HEK293 (cell line): ENCODE measurements at regions not wholly inside any gene's neighbourhood (a gene's known extent, or its start where the extent isn't known, plus 50 kb on each side); places are given as distances from the start of the nearest gene placed in this dataset.

Source experiments
- SALL2 ChIP-seq: fragments of 450-650 bp; formaldehyde crosslinking; IDR thresholded peaks from 2 replicates; pipeline ENCODE4 v1.5.0; 2017; ENCODE audit warnings: missing biosample characterization, mild to moderate bottlenecking, missing genetic modification characterization, borderline replicate concordance
- ZBTB49 ChIP-seq: fragments of 450-650 bp; formaldehyde crosslinking; IDR thresholded peaks from 2 replicates; pipeline ENCODE4 v1.5.1; 2016; ENCODE audit warnings: missing biosample characterization, missing genetic modification characterization, low read depth
- ZNF19 ChIP-seq: fragments of 450-650 bp; formaldehyde crosslinking; IDR thresholded peaks from 2 replicates; pipeline ENCODE4; 2016; ENCODE audit warnings: missing biosample characterization, missing genetic modification characterization, low read depth
- ZNF292 ChIP-seq: fragments of 450-650 bp; formaldehyde crosslinking; IDR thresholded peaks from 2 replicates; pipeline ENCODE4 v1.5.1; 2016; ENCODE audit warnings: low read depth, missing biosample characterization, missing genetic modification characterization, borderline replicate concordance
- ZNF514 ChIP-seq: fragments of 450-650 bp; formaldehyde crosslinking; IDR thresholded peaks from 2 replicates; pipeline ENCODE4 v1.5.1; 2016; ENCODE audit warnings: missing biosample characterization, missing genetic modification characterization
- ZNF561 ChIP-seq: fragments of 450-650 bp; IDR thresholded peaks from 2 replicates; pipeline ENCODE4 v1.5.1; 2018; ENCODE audit warnings: missing biosample characterization, missing genetic modification characterization, borderline replicate concordance
- ZNF629 ChIP-seq: fragments of 450-650 bp; formaldehyde crosslinking; IDR thresholded peaks from 2 replicates; pipeline ENCODE4 v1.5.1; 2017; ENCODE audit warnings: missing biosample characterization, missing genetic modification characterization
- ZSCAN16 ChIP-seq: fragments of 450-650 bp; formaldehyde crosslinking; IDR thresholded peaks from 2 replicates; pipeline ENCODE4 v1.5.1; 2016; ENCODE audit warnings: missing biosample characterization, missing genetic modification characterization
- TF ChIP-seq, protein P1 (sequence below): fragments of 450-650 bp; formaldehyde crosslinking; IDR thresholded peaks from 2 replicates; pipeline ENCODE4 v1.5.1; 2016; ENCODE audit warnings: missing biosample characterization, missing genetic modification characterization
- TF ChIP-seq, protein P2 (sequence below): fragments of 450-650 bp; formaldehyde crosslinking; IDR thresholded peaks from 2 replicates; pipeline ENCODE4 v1.5.1; 2016; ENCODE audit warnings: missing biosample characterization, missing genetic modification characterization
- TF ChIP-seq, protein P3 (sequence below): sonication (generic); formaldehyde crosslinking; IDR thresholded peaks from 2 replicates; pipeline ENCODE4 v1.8.1; 2022; ENCODE audit warnings: mild to moderate bottlenecking, moderate library complexity, missing genetic modification reagents
- TF ChIP-seq, protein P4 (sequence below): fragments of 450-650 bp; formaldehyde crosslinking; IDR thresholded peaks from 2 replicates; pipeline ENCODE4 v1.5.1; 2017; ENCODE audit warnings: missing biosample characterization, mild to moderate bottlenecking, missing genetic modification characterization, moderate library complexity
- TF ChIP-seq, protein P5 (sequence below): fragments of 450-650 bp; formaldehyde crosslinking; IDR thresholded peaks from 2 replicates; pipeline ENCODE4 v1.5.1; 2017; ENCODE audit warnings: missing biosample characterization, missing genetic modification characterization
- TF ChIP-seq, protein P6 (sequence below): fragments of 450-650 bp; formaldehyde crosslinking; IDR thresholded peaks from 2 replicates; pipeline ENCODE4 v1.5.1; 2016; ENCODE audit warnings: missing biosample characterization, missing genetic modification characterization

DNA sequence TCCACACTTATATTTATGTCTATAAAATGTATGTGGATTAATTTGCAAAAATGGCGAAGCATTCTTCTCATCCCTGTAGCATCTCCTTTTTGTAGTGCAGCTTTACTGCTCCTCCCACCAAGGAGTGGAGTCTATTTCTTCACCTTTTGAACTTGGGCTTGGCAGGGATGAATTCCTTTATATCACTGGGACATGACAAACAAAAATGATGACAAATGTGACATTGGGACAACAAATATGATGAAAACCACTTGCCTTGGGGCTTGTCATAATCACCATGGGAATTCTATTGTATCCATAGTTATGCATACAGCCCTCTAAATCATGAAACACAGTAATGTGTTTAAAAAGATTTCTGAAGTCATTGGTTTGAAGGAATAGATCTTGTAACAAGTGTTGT, 155.0 kb downstream of the TNFSF18 start:
- TF ChIP-seq, protein P1, sequence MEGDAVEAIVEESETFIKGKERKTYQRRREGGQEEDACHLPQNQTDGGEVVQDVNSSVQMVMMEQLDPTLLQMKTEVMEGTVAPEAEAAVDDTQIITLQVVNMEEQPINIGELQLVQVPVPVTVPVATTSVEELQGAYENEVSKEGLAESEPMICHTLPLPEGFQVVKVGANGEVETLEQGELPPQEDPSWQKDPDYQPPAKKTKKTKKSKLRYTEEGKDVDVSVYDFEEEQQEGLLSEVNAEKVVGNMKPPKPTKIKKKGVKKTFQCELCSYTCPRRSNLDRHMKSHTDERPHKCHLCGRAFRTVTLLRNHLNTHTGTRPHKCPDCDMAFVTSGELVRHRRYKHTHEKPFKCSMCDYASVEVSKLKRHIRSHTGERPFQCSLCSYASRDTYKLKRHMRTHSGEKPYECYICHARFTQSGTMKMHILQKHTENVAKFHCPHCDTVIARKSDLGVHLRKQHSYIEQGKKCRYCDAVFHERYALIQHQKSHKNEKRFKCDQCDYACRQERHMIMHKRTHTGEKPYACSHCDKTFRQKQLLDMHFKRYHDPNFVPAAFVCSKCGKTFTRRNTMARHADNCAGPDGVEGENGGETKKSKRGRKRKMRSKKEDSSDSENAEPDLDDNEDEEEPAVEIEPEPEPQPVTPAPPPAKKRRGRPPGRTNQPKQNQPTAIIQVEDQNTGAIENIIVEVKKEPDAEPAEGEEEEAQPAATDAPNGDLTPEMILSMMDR (tag by site-specific recombination), result no peak
- no peak for TF ChIP-seq ZNF514 (tag by site-specific recombination)
- TF ChIP-seq ZSCAN16 (tag by site-specific recombination), result no peak
- no peak for TF ChIP-seq ZBTB49 (tag by site-specific recombination)
- TF ChIP-seq, protein P2, sequence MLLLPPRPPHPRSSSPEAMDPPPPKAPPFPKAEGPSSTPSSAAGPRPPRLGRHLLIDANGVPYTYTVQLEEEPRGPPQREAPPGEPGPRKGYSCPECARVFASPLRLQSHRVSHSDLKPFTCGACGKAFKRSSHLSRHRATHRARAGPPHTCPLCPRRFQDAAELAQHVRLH, result no peak
- TF ChIP-seq, protein P3, sequence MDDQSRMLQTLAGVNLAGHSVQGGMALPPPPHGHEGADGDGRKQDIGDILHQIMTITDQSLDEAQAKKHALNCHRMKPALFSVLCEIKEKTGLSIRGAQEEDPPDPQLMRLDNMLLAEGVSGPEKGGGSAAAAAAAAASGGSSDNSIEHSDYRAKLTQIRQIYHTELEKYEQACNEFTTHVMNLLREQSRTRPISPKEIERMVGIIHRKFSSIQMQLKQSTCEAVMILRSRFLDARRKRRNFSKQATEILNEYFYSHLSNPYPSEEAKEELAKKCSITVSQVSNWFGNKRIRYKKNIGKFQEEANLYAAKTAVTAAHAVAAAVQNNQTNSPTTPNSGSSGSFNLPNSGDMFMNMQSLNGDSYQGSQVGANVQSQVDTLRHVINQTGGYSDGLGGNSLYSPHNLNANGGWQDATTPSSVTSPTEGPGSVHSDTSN (CRISPR knock-in tag), result no peak
- no peak for TF ChIP-seq ZNF292
- TF ChIP-seq, protein P4, sequence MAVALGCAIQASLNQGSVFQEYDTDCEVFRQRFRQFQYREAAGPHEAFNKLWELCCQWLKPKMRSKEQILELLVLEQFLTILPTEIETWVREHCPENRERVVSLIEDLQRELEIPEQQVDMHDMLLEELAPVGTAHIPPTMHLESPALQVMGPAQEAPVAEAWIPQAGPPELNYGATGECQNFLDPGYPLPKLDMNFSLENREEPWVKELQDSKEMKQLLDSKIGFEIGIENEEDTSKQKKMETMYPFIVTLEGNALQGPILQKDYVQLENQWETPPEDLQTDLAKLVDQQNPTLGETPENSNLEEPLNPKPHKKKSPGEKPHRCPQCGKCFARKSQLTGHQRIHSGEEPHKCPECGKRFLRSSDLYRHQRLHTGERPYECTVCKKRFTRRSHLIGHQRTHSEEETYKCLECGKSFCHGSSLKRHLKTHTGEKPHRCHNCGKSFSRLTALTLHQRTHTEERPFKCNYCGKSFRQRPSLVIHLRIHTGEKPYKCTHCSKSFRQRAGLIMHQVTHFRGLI, result no peak
- no peak for TF ChIP-seq ZNF629
- TF ChIP-seq ZNF19, result no peak
- TF ChIP-seq SALL2 (tag by site-specific recombination), result no peak
- TF ChIP-seq, protein P5, sequence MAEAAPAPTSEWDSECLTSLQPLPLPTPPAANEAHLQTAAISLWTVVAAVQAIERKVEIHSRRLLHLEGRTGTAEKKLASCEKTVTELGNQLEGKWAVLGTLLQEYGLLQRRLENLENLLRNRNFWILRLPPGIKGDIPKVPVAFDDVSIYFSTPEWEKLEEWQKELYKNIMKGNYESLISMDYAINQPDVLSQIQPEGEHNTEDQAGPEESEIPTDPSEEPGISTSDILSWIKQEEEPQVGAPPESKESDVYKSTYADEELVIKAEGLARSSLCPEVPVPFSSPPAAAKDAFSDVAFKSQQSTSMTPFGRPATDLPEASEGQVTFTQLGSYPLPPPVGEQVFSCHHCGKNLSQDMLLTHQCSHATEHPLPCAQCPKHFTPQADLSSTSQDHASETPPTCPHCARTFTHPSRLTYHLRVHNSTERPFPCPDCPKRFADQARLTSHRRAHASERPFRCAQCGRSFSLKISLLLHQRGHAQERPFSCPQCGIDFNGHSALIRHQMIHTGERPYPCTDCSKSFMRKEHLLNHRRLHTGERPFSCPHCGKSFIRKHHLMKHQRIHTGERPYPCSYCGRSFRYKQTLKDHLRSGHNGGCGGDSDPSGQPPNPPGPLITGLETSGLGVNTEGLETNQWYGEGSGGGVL (tag by site-specific recombination), result no peak
- TF ChIP-seq ZNF561 (tag by site-specific recombination), result no peak
- TF ChIP-seq, protein P6, sequence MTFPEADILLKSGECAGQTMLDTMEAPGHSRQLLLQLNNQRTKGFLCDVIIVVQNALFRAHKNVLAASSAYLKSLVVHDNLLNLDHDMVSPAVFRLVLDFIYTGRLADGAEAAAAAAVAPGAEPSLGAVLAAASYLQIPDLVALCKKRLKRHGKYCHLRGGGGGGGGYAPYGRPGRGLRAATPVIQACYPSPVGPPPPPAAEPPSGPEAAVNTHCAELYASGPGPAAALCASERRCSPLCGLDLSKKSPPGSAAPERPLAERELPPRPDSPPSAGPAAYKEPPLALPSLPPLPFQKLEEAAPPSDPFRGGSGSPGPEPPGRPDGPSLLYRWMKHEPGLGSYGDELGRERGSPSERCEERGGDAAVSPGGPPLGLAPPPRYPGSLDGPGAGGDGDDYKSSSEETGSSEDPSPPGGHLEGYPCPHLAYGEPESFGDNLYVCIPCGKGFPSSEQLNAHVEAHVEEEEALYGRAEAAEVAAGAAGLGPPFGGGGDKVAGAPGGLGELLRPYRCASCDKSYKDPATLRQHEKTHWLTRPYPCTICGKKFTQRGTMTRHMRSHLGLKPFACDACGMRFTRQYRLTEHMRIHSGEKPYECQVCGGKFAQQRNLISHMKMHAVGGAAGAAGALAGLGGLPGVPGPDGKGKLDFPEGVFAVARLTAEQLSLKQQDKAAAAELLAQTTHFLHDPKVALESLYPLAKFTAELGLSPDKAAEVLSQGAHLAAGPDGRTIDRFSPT (tag by site-specific recombination), result no peak
